GM21367 (cell line): ENCODE measurements at regions not wholly inside any gene's neighbourhood (a gene's known extent, or its start where the extent isn't known, plus 50 kb on each side); places are given as distances from the start of the nearest gene placed in this dataset.
"Not testable (repeated sequence)": the region's sequence is repeated elsewhere in the genome, so short reads cannot be mapped to it uniquely, and the experiment has no call there.

Experiments
- ATAC-seq: cut with Tn5 transposase; IDR thresholded peaks from one replicate; pipeline ENCODE4 v1.9.1; 2021; ENCODE audit not compliant: unreplicated experiment

- ATAC-seq, result no peak
Observed at GRCh38 chr12:38157933-38158401, 158.6 kb upstream of the ALG10B start.

GRCh38 chr12:38158428-38159091, 158.0 kb upstream of the ALG10B start:
- no peak for ATAC-seq

GRCh38 chr12:38159092-38159551, 157.5 kb upstream of the ALG10B start:
- ATAC-seq, result no peak

GRCh38 chr12:38159591-38160317, 156.8 kb upstream of the ALG10B start:
- no peak for ATAC-seq

- no peak for ATAC-seq
Observed at GRCh38 chr12:38160318-38161122, 156.1 kb upstream of the ALG10B start.

GRCh38 chr12:38161123-38162000, 155.2 kb upstream of the ALG10B start:
- no peak for ATAC-seq

GRCh38 chr12:38162013-38162412, 154.6 kb upstream of the ALG10B start:
- ATAC-seq, result no peak

GRCh38 chr12:38162708-38163441, 153.7 kb upstream of the ALG10B start:
- ATAC-seq, result no peak

GRCh38 chr12:38163442-38163801, 153.2 kb upstream of the ALG10B start:
- ATAC-seq, result no peak

GRCh38 chr12:38166225-38166624, 150.3 kb upstream of the ALG10B start:
- ATAC-seq, result no peak

GRCh38 chr12:38175538-38175937, 141.0 kb upstream of the ALG10B start:
- ATAC-seq, result no peak

- ATAC-seq, result not testable (repeated sequence)
Observed at GRCh38 chr12:38183617-38184016, 133.0 kb upstream of the ALG10B start.

GRCh38 chr12:38197286-38197685, 119.3 kb upstream of the ALG10B start:
- not testable (repeated sequence) for ATAC-seq

GRCh38 chr12:38201461-38202276, 114.9 kb upstream of the ALG10B start:
- ATAC-seq, result no peak

- ATAC-seq, result no peak
Observed at GRCh38 chr12:38204831-38205230, 111.7 kb upstream of the ALG10B start.

- ATAC-seq, result no peak
Observed at GRCh38 chr12:38222011-38222410, 94.6 kb upstream of the ALG10B start.

GRCh38 chr12:38238328-38238727, 78.2 kb upstream of the ALG10B start:
- ATAC-seq, result not testable (repeated sequence)

- ATAC-seq, result no peak
Observed at GRCh38 chr12:38253778-38254177, 62.8 kb upstream of the ALG10B start.

GRCh38 chr12:38258411-38258810, 58.2 kb upstream of the ALG10B start:
- no peak for ATAC-seq
